ENCODE measurements at regions not wholly inside any gene's neighbourhood (a gene's known extent, or its start where the extent isn't known, plus 50 kb on each side); places are given as distances from the start of the nearest gene placed in this dataset.

DNA sequence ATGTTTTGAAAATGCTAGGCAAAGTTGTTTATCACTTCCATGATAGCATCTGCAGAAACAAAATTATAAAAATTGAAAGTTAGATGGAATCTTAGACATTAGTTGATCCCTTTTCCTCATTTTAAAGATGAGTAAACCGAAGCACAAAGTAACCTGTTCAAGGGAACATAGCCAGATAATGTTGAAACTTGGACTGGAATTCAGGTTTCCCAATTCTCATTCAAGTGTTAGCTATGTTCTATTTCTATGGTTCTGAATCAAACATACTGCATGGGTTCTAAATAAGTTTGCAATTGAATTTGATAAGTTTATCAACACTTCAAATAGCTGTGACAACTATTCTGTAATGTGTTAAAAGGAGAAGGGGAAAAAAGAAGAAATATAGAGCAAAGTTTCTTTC is 122.4 kb upstream of the SOX5 start:
- BruUV-seq (replicated peaks): no TSS peak
- no peaks in the 10 kb centered on the region for H3K9me1 ChIP-seq (replicated peaks; ENCODE audit: control insufficient read depth, extremely low read depth, insufficient read depth, low read length)
- H3K27ac ChIP-seq (ENCODE audit: insufficient read depth, low read depth, low read length): no peak overlapping the region
- no peak overlapping the region for H2AFZ ChIP-seq (ENCODE audit: low read depth, low read length)
- no peaks in the 10 kb centered on the region for H3K79me2 ChIP-seq (ENCODE audit: control insufficient read depth, insufficient read depth, low read length)
- dilution Hi-C loops (cut with MboI; ENCODE audit: extremely low pct_ligation_motif_present, low sequenced_read_pairs): no loop called here
- TF ChIP-seq POLR2AphosphoS5 (IDR thresholded peaks at IDR 0.05; ENCODE audit: insufficient read depth, low read depth, low read length): no peak
- no peak for TF ChIP-seq MAX (IDR thresholded peaks at IDR 0.05; ENCODE audit: insufficient read depth, insufficient read length)
- TF ChIP-seq MYC (IDR thresholded peaks at IDR 0.05; ENCODE audit: low read depth, low read length): no peak
- TF ChIP-seq CTCF (IDR thresholded peaks at IDR 0.05; ENCODE audit: extremely low read depth in 1 of 2, insufficient read depth in 1 of 2, low read depth in 1 of 2, low read length in 2 of 2): no peak
- no peak for TF ChIP-seq GATA2 (IDR thresholded peaks at IDR 0.05; ENCODE audit: insufficient read depth, insufficient read length, low read depth, low read length)
- TF ChIP-seq JUN (IDR thresholded peaks at IDR 0.05; ENCODE audit: borderline replicate concordance, insufficient read depth, insufficient read length, low read depth): no peak
- no peak for TF ChIP-seq EZH2 (IDR thresholded peaks at IDR 0.05; ENCODE audit: borderline replicate concordance, low read depth, low read length, severe bottlenecking)
- TF ChIP-seq FOS (IDR thresholded peaks at IDR 0.05; ENCODE audit: borderline replicate concordance, insufficient read depth, low read length): no peak
- TF ChIP-seq POLR2A (IDR thresholded peaks at IDR 0.05; ENCODE audit: low read depth, low read length): no peak
- no peak overlapping the region for H3K9ac ChIP-seq (replicated peaks; ENCODE audit: extremely low read depth, insufficient read depth, low read length)
- DNase-seq (ENCODE audit: low read depth, low spot score) (no peak), FAIRE-seq (no peak)
- no peak overlapping the region for H3K4me3 ChIP-seq (replicated peaks in 1 of 3; ENCODE audit: insufficient read depth in 1 of 3, low read depth in 1 of 3, low read length in 3 of 3)
- peaks cover 0 to 3% of the 10 kb centered on the region in 2 experiments for H3K27me3 ChIP-seq (ENCODE audit: control insufficient read depth in 2 of 2, insufficient read depth in 2 of 2, low read length in 2 of 2)
- H3K4me2 ChIP-seq (ENCODE audit: insufficient read depth, low read length): no peak overlapping the region
- POLR2A ChIA-PET: no interaction called here
- intact Hi-C loops (cut with micrococcal nuclease): no loop called here
- no peaks in the 10 kb centered on the region for H3K36me3 ChIP-seq (ENCODE audit: control insufficient read depth in 2 of 2, extremely low read depth in 1 of 2, insufficient read depth in 2 of 2, low read length in 2 of 2)
- H3K9me3 ChIP-seq (replicated peaks; ENCODE audit: control insufficient read depth, insufficient read depth, low read length): no peaks in the 10 kb centered on the region
- H3K4me1 ChIP-seq (ENCODE audit: control insufficient read depth, extremely low read depth, insufficient read depth, low read length): peaks cover 3% of the 10 kb centered on the region
- CTCF ChIA-PET: interaction anchor here (1.1 kb wide), 1 partner anchor 13 kb away, joined by 3 read pairs; no protein-coding TSS in a partner anchor
- H4K20me1 ChIP-seq (replicated peaks; ENCODE audit: control insufficient read depth, extremely low read depth, insufficient read depth, low read length): no peaks in the 10 kb centered on the region
